CD14-positive monocyte (primary cell): ENCODE measurements at regions not wholly inside any gene's neighbourhood (a gene's known extent, or its start where the extent isn't known, plus 50 kb on each side); places are given as distances from the start of the nearest gene placed in this dataset.
A peak's percentile ranks its signal among the peaks of the same experiment; 100 is the strongest.
"Not testable (repeated sequence)": the region's sequence is repeated elsewhere in the genome, so short reads cannot be mapped to it uniquely, and the experiment has no call there.

ENCODE experiments used
- DNase-seq, 3 donors: peaks; one replicate each; pipeline ENCODE4 v3.0.0-alpha.2; 2011 to 2022
- H2AFZ ChIP-seq: 2 replicates; pipeline ENCODE4 v1.6.0; 2012; ENCODE audit warnings: mild to moderate bottlenecking, low read depth, low read length, inconsistent platforms; ENCODE audit not compliant: insufficient read depth, poor library complexity, severe bottlenecking
- H3K27ac ChIP-seq, 2 donors: 1 replicate in 1 of 2; 2 replicates in 1 of 2; pipeline ENCODE4 v1.5.1; 2012 to 2013; ENCODE audit warnings: low read length in 2 of 2, control low read depth in 1 of 2, inconsistent platforms in 1 of 2, low read depth in 1 of 2, mild to moderate bottlenecking in 1 of 2
- H3K27me3 ChIP-seq, 2 donors: one replicate each; pipeline versions ENCODE4 v1.6.0 to v1.6.1; 2011 to 2013; ENCODE audit warnings: low read length in 2 of 2; ENCODE audit not compliant: control insufficient read depth in 2 of 2, insufficient read depth in 2 of 2
- H3K36me3 ChIP-seq, 2 donors: replicated peaks in 1 of 2; 1 replicate in 1 of 2; 2 replicates in 1 of 2; pipeline versions ENCODE4 v1.5.1 to v1.6.1; 2012 to 2013; ENCODE audit warnings: low read length in 2 of 2, control low read depth in 1 of 2, inconsistent platforms in 1 of 2, mild to moderate bottlenecking in 1 of 2; ENCODE audit not compliant: insufficient read depth in 2 of 2, control insufficient read depth in 1 of 2
- H3K4me1 ChIP-seq, 2 donors: 1 replicate in 1 of 2; 2 replicates in 1 of 2; pipeline versions ENCODE4 v1.5.1 to v1.6.1; 2012 to 2013; ENCODE audit warnings: low read length in 2 of 2, control low read depth in 1 of 2, inconsistent platforms in 1 of 2, mild to moderate bottlenecking in 1 of 2, moderate library complexity in 1 of 2; ENCODE audit not compliant: insufficient read depth in 2 of 2, control insufficient read depth in 1 of 2
- H3K4me2 ChIP-seq: replicated peaks from 2 replicates; pipeline ENCODE3; 2012; ENCODE audit warnings: low read length, moderate library complexity, mild to moderate bottlenecking; ENCODE audit not compliant: poor library complexity, severe bottlenecking; ENCODE audit errors: extremely low read depth
- H3K4me3 ChIP-seq, 3 experiments: fragments of 200-600 bp in 1 of 3; sonication (generic) in 1 of 3; replicated peaks in 1 of 3; 1 replicate in 2 of 3; 2 replicates in 1 of 3; pipeline ENCODE4 v1.5.1; 2011 to 2013; ENCODE audit warnings: low read length in 3 of 3, mild to moderate bottlenecking in 3 of 3, control low read depth in 2 of 3, low read depth in 2 of 3, inconsistent platforms in 1 of 3, moderate library complexity in 1 of 3
- H3K79me2 ChIP-seq: 2 replicates; pipeline ENCODE4 v1.6.0; 2012; ENCODE audit warnings: mild to moderate bottlenecking, control low read depth, inconsistent platforms, low read length, moderate library complexity; ENCODE audit not compliant: insufficient read depth
- H3K9ac ChIP-seq: 2 replicates; pipeline ENCODE4 v1.6.0; 2017; ENCODE audit warnings: low read length, mild to moderate bottlenecking; ENCODE audit not compliant: insufficient read depth, poor library complexity, severe bottlenecking
- H3K9me3 ChIP-seq, 2 donors: replicated peaks in 1 of 2; 1 replicate in 1 of 2; 2 replicates in 1 of 2; pipeline versions ENCODE4 v1.5.1 to v1.6.1; 2012 to 2013; ENCODE audit warnings: low read length in 2 of 2, control low read depth in 1 of 2; ENCODE audit not compliant: control insufficient read depth in 1 of 2, insufficient read depth in 1 of 2
- H4K20me1 ChIP-seq: 2 replicates; pipeline ENCODE4 v1.6.0; 2012; ENCODE audit warnings: mild to moderate bottlenecking, low read length, control low read depth, moderate library complexity; ENCODE audit not compliant: insufficient read depth
- H3K27ac Mint-ChIP-seq, 7 donors: one replicate each; pipeline ENCODE4 v1.8.0; 2020; ENCODE audit warnings: mild to moderate bottlenecking in 7 of 7, mixed read lengths in 7 of 7, moderate library complexity in 6 of 7, inconsistent platforms in 2 of 7
- H3K27me3 Mint-ChIP-seq, 3 donors: one replicate each; pipeline ENCODE4 v1.8.0; 2021 to 2022; ENCODE audit warnings: low read depth in 3 of 3, mild to moderate bottlenecking in 3 of 3, mixed read lengths in 3 of 3, moderate library complexity in 3 of 3, inconsistent platforms in 1 of 3
- H3K36me3 Mint-ChIP-seq, 2 donors: one replicate each; pipeline ENCODE4 v1.8.0; 2020; ENCODE audit warnings: mixed read lengths in 2 of 2, inconsistent platforms in 1 of 2, mild to moderate bottlenecking in 1 of 2
- H3K4me1 Mint-ChIP-seq: one replicate; pipeline ENCODE4 v1.8.0; 2020; ENCODE audit warnings: mild to moderate bottlenecking, mixed read lengths
- H3K4me3 Mint-ChIP-seq, 2 donors: one replicate each; pipeline ENCODE4 v1.8.0; 2020; ENCODE audit warnings: mild to moderate bottlenecking in 2 of 2, mixed read lengths in 2 of 2, moderate library complexity in 1 of 2
- H3K9me3 Mint-ChIP-seq, 7 donors: one replicate each; pipeline ENCODE4 v1.8.0; 2020 to 2022; ENCODE audit warnings: mixed read lengths in 7 of 7, mild to moderate bottlenecking in 6 of 7, moderate library complexity in 6 of 7, inconsistent platforms in 2 of 7
- WGBS: methylation state at CpG from one replicate; pipeline ENCODE4 v1.1.5; 2013; ENCODE audit warnings: missing lambda C conversion rate; ENCODE audit not compliant: insufficient coverage; 5-methylcytosine and 5-hydroxymethylcytosine counted together
- intact Hi-C, 2 donors: fragments of 100-400 bp; cut with micrococcal nuclease; formaldehyde crosslinking; loops; one replicate each; pipeline versions ENCODE4 v1.15.0 to v1.15.1; 2023
- TF ChIP-seq, protein P1 (sequence below): fragments of 200-600 bp; IDR thresholded peaks from one replicate; pipeline ENCODE4 v1.8.0; 2022; ENCODE audit warnings: antibody characterized with exemption, mild to moderate bottlenecking

DNA sequence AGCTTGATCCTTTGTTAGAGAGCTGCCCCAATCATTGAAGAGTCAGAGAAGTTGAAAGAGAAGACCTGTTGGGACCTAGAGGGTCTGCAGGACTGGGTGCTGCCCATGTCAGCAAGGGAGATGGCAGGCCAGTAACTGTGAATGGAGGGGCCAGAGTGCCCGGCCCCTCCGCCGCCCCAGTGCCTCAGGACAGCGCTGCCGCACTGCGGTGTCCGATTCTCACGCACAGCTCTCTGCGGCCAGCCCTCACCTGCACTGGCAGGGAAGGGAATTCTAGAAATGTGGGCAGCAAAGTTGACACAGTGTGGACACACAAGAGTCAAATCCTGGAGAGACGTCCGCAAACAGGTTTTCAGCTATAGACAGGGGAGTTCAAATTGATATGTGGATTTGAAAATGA is 373.5 kb downstream of the TCERG1L start:
- Histone ChIP-seq H3K4me3 (no peak overlapping the region), H3K27ac (no peak overlapping the region), H3K36me3 (no peaks in the 10 kb centered on the region), H3K9me3 (no peaks in the 10 kb centered on the region), H3K79me2 (no peaks in the 10 kb centered on the region), H3K4me2 (no peak overlapping the region), H3K9ac (no peak overlapping the region), H3K4me1 (no peaks in the 10 kb centered on the region), H2AFZ (no peak overlapping the region), H3K27me3 (no peaks in the 10 kb centered on the region), H4K20me1 (no peaks in the 10 kb centered on the region)
- intact Hi-C loops: no loop called here
- Mint-ChIP-seq H3K4me1 (no peaks in the 10 kb centered on the region), H3K4me3 (no peak overlapping the region), H3K27me3 (peaks cover 3 to 4% (median 4%) of the 10 kb centered on the region in 3 donors), H3K9me3 (no peaks in the 10 kb centered on the region), H3K36me3 (no peaks in the 10 kb centered on the region), H3K27ac (peak overlapping the region in 1 of 7 donors; percentile 19)
- DNase-seq: no peak
- TF ChIP-seq, protein P1, sequence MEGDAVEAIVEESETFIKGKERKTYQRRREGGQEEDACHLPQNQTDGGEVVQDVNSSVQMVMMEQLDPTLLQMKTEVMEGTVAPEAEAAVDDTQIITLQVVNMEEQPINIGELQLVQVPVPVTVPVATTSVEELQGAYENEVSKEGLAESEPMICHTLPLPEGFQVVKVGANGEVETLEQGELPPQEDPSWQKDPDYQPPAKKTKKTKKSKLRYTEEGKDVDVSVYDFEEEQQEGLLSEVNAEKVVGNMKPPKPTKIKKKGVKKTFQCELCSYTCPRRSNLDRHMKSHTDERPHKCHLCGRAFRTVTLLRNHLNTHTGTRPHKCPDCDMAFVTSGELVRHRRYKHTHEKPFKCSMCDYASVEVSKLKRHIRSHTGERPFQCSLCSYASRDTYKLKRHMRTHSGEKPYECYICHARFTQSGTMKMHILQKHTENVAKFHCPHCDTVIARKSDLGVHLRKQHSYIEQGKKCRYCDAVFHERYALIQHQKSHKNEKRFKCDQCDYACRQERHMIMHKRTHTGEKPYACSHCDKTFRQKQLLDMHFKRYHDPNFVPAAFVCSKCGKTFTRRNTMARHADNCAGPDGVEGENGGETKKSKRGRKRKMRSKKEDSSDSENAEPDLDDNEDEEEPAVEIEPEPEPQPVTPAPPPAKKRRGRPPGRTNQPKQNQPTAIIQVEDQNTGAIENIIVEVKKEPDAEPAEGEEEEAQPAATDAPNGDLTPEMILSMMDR: no peak
- WGBS: 95% methylated on average over 9 of the region's 11 CpGs

DNA sequence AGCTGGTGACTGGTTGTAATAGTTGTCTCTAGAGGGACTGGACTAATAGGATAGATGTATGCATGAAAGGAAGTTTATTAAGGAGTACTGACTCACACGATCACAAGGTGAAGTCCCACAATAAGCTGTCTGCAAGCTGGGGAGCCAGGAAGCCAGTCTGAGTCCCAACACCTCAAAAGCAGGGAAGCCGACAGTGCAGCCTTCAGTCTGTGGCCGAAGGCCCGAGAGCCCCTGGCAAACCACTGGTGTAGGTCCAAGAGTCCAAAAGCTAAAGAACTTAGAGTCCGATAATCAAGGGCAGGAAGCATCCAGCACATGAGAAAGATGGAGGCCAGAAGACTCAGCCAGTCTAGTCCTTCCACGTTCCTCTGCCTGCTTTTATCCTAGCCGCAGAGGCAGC is 372.6 kb downstream of the TCERG1L start:
- H3K4me3 ChIP-seq, intact Hi-C loops, H3K9me3 Mint-ChIP-seq, H3K9me3 ChIP-seq, H3K36me3 ChIP-seq, H3K27ac ChIP-seq, H3K27ac Mint-ChIP-seq, H2AFZ ChIP-seq, H3K27me3 Mint-ChIP-seq, H3K4me2 ChIP-seq, H3K36me3 Mint-ChIP-seq, H3K4me1 Mint-ChIP-seq, H3K9ac ChIP-seq, H3K79me2 ChIP-seq, H3K27me3 ChIP-seq, H3K4me3 Mint-ChIP-seq, H3K4me1 ChIP-seq, DNase-seq, H4K20me1 ChIP-seq: not testable (repeated sequence)
- 85% methylated on average over 6 of the region's 7 CpGs for whole genome bisulfite sequencing
